ENCODE measurements at regions not wholly inside any gene's neighbourhood (a gene's known extent, or its start where the extent isn't known, plus 50 kb on each side); places are given as distances from the start of the nearest gene placed in this dataset.
"Not testable (repeated sequence)": the region's sequence is repeated elsewhere in the genome, so short reads cannot be mapped to it uniquely, and the experiment has no call there.

- DNase-seq, result no peak
Measured at GRCh38 chr3:20810555-20810954, 624.5 kb upstream of the SGO1 start.

DNA sequence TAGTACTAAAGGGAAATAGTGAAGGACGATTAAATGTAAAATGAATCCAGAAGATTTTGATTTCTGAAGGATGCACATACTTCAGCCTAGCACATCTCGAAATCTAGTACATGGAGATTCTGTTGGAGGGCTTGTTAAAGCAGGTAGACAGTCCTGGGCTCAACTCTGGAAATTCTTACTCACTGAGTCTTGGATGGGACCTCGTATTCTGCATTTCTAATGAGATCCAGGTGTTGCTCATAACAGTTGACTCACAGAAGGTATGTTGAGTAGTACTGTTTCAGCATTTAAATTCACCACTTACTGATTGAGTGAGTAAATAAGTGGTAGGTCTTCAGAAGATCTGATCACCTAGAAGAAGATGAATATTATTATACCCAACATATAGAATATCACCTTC lies 623.4 kb upstream of the SGO1 start:
- no peak for DNase-seq

DNA sequence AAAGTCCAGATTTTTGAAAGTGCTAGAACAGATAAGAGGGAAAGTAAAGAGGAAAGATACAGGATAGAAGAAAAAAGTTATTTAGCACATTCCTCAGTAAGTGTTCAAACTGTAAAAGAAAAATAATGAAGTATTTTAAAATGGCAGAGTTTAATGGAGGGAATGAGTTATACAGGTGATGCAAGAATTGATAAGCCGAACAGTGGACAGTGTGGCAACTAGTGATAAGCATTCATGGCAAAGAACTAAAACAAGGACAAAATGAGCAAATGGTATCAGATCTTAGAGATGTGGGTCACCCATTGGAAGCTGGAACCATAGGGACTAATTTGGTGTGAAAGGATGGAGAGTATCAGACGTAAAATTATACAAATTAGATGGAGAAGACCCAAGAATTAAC lies 622.9 kb upstream of the SGO1 start:
- no peak for DNase-seq

GRCh38 chr3:20798666-20799065 lies 612.7 kb upstream of the SGO1 start:
- DNase-seq, result no peak

GRCh38 chr3:20787005-20787404 lies 601.0 kb upstream of the SGO1 start:
- DNase-seq, result no peak

GRCh38 chr3:20776692-20777091 lies 590.7 kb upstream of the SGO1 start:
- no peak for DNase-seq

DNA sequence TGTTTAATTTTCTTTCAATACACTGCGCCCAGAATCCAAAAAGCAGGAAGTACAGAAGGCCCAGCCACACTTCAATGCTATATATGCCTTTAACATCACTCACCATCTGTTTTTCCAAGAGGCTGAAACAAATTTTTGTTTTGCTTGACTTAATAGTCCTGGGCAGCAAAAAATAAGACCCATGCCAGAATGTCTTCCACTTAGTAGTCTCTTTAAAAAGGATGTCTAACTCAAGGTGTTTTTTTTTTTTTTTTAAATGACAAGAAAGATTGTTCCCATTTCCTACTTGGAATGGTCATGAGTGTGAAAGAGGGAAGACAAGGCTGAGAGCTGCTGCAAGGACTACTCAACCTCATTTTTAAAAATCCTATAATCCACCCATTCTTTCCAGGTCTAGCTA lies 590.3 kb upstream of the SGO1 start:
- no peak for DNase-seq

DNA sequence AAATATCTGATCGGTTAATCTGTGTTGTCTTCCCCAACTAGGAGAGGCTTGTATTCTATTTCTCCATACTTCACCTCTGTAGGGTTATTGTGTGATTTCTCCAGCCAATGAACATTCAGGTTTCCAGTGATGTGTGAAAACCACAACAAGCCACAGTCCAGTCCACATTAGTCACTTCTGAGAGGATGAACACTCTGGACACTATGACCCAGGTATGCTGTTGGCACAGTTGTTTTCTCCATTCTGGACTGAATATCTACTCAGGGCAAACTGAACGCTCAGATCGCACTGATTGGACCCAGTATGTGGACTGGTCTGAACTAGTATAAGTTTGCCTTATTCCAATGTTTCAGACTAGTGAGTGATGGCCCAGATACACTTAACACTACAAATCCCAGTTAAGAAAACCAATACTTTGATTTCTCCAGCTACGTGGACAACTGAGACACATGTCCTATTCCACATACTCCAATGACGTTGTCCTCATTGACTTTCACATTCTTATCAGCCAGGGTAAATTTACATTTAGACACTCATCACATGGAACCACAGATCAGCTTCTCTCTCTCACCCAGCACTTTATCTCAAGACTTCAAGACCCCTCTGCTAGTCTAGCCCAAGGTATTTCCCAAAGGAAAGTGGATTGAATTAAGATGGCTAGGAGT lies 587.4 kb upstream of the SGO1 start:
- DNase-seq, result no peak

DNA sequence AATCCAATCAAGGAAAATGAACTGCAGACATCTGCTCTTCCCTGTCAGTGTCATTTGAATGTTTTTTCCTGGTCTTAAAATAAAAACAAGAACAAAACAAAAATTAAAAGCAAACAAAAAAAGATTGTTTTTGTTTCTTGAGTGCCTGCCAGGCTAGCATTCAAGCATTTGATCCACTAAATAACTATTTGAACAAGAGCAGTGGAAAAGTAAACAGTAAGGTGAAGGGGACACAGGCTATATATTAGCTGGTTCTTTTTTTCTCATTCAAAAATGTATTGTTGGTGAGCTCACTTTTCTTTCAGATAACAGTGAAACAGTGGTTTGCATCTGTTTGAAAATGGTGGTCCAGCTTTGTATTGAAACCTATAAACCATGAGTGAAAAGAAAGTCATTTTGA lies 586.9 kb upstream of the SGO1 start:
- no peak for DNase-seq

GRCh38 chr3:20769430-20769829 lies 583.4 kb upstream of the SGO1 start:
- DNase-seq, result no peak

GRCh38 chr3:20760981-20761380 lies 575.0 kb upstream of the SGO1 start:
- no peak for DNase-seq

- no peak for DNase-seq
Measured at GRCh38 chr3:20752416-20752815, 566.4 kb upstream of the SGO1 start.

- no peak for DNase-seq
Measured at GRCh38 chr3:20751296-20751695, 565.3 kb upstream of the SGO1 start.

DNA sequence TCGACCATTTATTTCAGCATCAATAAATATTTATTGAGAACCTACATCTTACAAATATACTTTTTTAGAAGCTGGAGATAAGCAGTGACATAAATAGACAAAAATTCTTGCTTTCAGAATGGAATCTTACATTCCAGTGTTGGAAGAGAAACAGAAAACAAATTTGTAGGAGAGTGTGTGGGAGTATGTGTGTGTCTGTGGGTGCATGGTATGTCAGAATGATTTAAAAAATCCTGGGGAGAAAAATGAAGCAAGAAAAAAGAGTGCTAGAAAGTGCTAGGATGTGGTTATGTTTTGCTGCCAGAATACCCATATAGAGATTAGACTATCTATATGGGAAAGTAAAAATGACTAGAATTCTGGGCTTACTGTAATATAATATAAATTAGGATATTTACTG lies 561.7 kb upstream of the SGO1 start:
- no peak for DNase-seq

DNA sequence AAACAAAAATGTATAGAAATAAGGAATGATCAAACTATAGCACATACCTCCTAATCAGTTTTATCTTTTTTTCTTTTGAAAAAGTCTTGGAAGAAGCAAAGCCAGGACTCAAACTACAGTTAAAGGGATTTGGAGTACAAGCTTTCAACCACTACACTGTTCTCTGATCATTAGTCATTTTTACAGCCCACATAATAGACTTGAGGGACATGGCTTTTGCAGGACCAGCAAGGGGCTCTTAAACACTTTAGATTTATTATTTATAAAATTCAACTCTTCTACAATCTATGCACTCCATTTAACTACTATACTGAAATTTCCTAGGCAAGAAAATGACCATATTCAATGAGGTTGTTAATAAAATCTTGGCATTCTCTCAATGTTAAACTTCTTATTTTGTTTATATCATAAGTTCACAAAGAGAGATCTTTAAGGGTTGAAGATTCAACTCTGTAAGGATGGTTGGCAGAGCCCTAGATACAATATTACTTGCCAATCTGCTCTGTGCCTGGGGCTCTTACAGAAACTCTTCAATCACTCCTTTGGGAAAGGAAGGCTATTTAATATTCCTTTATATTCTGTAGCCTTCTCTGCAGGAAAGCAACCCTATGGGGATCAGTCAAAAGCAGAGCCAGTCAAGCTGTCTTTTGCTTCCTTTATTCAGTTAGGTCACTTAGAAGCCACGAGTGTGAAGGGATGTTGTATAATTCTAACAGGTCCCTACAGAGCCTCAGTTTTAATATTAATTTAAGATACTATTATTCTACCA lies 557.7 kb upstream of the SGO1 start:
- DNase-seq, result no peak

GRCh38 chr3:20742903-20743552 lies 557.0 kb upstream of the SGO1 start:
- no peak for DNase-seq

DNA sequence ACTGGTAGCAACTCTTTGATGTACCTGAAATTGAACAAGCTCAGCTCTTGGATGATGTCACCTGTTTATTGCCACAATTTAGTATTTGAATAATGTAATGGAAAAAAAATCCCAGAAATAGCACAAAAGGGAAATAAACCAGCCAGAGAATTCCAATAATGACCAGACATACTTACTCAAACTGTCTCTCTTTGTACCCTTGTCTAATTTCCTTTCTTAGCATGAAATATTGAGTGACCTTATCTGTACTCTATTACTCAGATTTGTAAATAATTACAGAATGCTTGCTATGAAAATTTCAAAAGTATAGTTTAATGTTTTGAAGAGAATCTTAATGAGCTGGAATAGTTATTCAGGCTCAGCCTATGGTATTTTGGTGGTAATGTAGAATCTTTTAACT lies 555.4 kb upstream of the SGO1 start:
- no peak for DNase-seq

- no peak for DNase-seq
Measured at GRCh38 chr3:20739814-20740213, 553.8 kb upstream of the SGO1 start.

- DNase-seq, result no peak
Measured at GRCh38 chr3:20736287-20736852, 550.4 kb upstream of the SGO1 start.

DNA sequence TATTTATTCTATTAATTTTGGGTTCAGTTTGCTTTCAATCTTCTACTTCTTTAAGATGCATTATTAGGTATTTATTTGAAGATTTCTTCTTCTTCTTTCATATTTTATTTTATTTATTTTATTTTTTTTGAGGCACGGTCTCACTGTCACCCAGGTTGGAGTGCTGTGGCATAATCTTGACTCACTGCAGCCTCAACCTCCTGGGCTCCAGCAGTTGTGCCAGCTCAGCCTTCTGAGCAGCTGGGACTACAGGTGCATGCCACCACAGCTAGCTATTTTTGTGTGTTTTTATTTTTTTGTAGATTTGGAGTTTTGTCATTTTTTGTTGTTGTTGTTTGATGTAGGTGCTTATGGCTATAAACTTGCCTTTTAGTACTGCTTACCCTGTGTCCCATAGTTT lies 543.2 kb upstream of the SGO1 start:
- DNase-seq, result no peak

- DNase-seq, result no peak
Measured at GRCh38 chr3:20726786-20727185, 540.8 kb upstream of the SGO1 start.

DNA sequence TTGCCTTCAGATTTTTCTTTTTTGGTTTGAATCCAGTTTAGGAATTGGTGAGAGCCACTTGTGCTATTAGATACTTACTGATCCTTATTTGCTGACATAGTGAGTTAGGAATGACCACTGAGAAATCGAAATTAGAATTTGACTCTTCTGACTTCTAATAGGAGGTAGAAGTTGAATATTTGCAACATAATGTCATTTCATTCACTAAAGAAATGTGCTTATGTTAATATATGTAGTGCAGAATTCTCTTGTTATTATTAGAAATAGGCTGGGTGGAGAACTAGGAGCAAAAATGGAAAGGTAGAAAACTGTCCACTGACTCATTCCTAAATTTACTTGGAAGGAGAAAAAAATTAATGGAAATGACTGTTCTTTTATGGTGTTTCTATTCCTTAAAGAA lies 538.2 kb upstream of the SGO1 start:
- DNase-seq, result no peak

- DNase-seq, result not testable (repeated sequence)
Measured at GRCh38 chr3:20716425-20716824, 530.4 kb upstream of the SGO1 start.

GRCh38 chr3:20701641-20702040 lies 515.6 kb upstream of the SGO1 start:
- no peak for DNase-seq

All from GDM1 (cell line).